HPDE6-E6E7 (cell line): ENCODE measurements at regions not wholly inside any gene's neighbourhood (a gene's known extent, or its start where the extent isn't known, plus 50 kb on each side); places are given as distances from the start of the nearest gene placed in this dataset.
"Not testable (repeated sequence)": the region's sequence is repeated elsewhere in the genome, so short reads cannot be mapped to it uniquely, and the experiment has no call there.

Source experiments
- DNase-seq: peaks from one replicate; pipeline ENCODE4 v3.0.0; 2011; ENCODE audit warnings: missing footprints; ENCODE audit errors: extremely low spot score

DNA sequence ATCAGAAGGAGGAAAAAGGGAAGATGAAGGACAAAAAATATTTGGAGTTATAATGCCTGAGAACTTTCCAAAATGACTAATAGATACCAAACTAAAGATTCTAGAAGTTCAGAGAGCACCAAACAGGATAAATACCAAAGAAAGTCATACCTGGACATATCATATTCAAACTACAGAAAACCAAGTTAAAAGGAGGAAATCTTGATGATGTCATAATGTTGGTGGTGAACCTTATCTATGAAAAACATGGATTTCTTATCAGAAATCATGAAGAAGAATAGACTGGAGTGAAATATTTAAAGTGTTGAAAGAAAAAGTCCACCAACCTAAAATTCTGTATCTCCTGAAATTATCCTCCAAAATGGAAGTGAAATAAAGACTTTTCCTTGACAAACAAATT lies 389.2 kb downstream of the JRKL start:
- no peak for DNase-seq

- no peak for DNase-seq
These were observed 391.3 kb downstream of the JRKL start for GRCh38 chr11:96781082-96781481.

- DNase-seq = no peak
These were observed 392.8 kb downstream of the JRKL start for GRCh38 chr11:96782632-96783031.

- DNase-seq = no peak
These were observed 393.5 kb downstream of the JRKL start for GRCh38 chr11:96783311-96783710.

DNA sequence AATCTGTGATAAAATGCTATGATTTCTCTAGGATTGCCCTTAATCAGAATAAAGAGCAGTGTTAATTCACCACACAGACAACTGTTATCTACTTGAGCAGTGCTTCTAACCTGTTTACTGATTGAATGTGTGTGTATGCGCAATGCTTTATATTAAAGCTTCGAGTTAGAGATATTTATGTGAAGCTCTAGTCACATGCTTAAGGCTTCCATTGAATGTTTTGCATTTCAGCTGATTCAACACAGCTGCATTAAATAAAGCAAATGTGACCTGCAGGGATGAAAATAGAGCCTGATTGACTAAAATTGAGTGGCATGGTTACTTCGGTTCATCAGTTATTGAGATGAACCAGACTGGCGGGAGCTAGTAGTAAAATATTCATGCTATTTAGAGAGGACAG lies 395.3 kb downstream of the JRKL start:
- no peak for DNase-seq

DNA sequence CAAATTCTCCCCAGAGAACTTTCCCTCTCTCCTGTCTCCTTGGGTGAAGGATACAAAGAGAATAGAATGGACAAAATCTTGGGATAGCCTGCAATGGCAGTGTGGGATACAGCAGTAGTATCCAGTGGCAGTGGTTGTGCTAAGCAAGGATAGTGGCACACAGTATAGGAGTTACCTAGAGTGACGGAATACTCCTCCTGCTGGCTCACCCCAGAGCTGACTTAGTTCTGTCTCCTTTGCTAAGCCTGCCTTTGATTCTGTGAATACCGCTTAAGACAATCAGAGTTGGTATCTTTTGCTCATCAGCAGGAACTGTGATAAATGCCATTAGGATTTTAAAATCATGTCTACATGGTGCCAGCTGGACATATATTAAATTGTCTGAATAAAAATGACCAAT lies 404.3 kb downstream of the JRKL start:
- DNase-seq = no peak

DNA sequence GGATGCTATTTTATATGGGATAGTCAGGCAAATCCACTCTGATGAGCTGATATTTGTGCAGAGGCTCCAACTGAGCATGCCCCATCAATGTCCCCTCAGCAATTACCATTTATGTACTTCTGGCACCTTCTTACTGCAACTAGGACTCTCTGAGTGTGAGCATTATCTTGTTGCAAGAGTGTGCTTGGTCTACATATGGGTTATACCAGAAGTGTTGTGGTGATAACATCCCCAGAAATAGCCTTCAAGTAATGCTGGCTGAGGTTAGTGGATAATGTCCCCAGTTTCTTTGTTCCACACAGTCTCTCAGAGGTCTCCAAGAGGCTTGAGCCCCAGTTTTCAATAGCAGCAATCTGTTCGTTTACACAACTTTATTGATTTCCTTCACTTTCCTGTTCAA lies 408.6 kb downstream of the JRKL start:
- no peak for DNase-seq

GRCh38 chr11:96815236-96815635 lies 425.4 kb downstream of the JRKL start:
- no peak for DNase-seq

DNA sequence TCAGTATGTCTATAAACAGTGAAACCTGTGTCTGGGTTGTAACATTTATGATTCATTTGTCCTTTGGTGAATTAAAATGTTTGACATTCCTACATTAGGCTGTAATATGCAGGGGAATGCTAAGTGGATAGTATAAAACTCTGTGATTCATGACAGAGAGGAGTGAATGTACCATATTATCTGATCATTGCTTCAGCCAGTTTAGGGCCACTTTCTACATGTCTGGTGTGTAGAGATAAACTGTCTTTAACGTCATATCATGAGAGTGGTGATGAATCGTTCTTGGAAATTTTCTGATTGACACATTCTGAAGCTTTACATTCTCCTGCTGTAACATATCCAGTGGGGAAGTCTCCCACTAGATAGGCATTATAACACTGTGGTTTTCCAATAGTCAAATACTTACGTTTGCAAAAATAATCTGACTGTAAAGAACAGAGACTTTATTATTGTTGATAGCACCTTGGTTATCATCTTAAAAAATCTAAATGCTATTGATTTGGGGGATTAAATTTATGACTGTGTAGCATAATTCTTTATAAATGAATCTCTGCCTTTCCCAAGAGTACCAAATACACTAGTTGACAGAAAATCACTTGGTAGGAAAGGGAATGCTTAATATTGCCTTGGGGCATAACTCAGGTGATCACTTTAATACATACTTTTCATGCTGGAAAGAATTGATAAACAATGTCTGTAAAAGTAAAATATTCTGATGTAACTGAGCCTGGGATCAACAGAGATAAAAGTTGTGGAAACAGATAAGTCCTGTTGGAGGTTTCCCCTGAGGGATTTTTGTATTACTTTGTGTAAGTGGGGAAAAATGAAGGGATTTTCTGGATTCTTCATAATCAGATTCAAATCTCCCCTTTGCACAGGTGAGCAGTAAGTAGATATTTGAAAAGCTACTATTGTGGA lies 427.9 kb downstream of the JRKL start:
- no peak for DNase-seq

- no peak for DNase-seq
These were observed 437.4 kb downstream of the JRKL start for GRCh38 chr11:96827164-96827563.

DNA sequence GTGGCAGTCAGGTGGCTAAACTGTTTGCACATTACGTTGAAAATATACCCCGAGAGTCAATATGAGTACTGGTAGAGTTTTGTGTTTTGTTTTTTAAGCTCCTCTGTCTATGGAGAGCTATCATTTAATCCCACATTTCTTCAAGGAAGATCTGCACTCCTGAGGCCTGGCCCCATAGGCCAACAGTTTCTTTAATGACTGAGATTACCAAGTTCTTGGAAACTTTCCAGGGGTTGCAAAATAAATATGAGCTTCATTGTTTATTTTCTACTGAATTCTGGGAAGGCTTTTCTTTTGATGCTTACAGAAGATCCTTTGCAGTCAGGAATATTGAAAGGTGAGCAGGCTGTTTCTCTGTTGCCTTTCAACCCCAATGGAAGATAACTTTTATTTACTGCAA lies 452.0 kb downstream of the JRKL start:
- DNase-seq = no peak

- DNase-seq = no peak
These were observed 452.9 kb downstream of the JRKL start for GRCh38 chr11:96842731-96843130.

- no peak for DNase-seq
These were observed 464.6 kb downstream of the JRKL start for GRCh38 chr11:96854425-96854824.

DNA sequence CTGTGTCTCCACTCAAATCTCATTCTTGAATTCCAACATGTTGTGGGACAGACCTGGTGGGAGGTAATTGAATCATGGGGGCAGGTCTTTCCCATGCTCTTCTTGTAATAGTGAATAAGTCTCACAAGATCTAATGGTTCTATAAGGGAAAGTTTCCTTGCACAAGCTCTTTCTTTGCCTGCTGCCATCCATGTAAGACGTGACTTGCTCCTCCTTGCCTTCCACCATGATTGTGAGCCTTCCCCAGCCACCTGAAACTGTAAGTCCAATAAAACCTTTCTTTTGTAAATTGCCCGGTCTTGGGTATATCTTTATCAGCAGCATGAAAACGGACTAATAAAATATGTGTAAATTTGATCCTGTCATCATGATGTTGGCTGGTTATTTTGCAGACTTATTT lies 471.9 kb downstream of the JRKL start:
- DNase-seq = not testable (repeated sequence)

GRCh38 chr11:96863520-96863919 lies 473.7 kb downstream of the JRKL start:
- DNase-seq = no peak

DNA sequence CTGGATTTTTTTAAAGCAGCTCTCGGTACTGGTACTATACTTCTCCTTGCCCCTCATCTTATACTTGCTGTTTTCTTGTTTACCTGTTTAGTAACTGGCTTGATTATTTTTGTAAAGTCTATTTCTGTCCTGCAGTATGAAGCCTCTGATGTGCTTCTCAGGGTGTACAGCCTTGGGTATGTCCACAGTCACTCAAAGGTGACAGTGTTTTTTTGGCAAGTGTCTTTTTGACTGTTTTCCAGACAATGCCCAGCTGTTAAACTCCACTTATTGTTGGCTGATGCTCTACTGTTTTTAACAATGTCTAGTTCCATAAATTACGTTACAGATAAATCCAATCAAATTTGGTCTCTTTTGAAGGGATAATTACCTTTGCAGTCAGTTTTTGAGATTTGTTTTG lies 475.2 kb downstream of the JRKL start:
- DNase-seq = no peak

DNA sequence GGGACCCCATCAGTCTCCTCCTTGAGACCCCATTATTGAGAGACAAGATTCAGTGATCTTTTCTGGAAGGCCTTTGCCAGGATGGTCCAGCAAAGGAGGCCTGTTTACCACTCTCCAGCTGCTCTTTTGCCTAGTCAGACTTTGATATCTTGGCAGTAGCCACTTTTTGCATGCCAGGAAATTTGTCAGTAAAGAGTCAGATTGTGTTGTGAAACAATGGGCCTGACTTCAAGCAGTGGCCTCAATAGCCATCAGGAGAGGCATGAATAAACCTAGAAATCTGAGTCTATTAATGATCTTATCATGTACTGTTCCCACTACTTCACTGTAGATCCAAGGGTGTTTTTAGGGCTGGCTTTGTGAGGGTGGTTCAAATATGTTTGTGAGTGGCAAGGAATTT lies 479.4 kb downstream of the JRKL start:
- no peak for DNase-seq

GRCh38 chr11:96875712-96876111 lies 485.9 kb downstream of the JRKL start:
- no peak for DNase-seq

- no peak for DNase-seq
These were observed 488.7 kb downstream of the JRKL start for GRCh38 chr11:96878299-96879051.

DNA sequence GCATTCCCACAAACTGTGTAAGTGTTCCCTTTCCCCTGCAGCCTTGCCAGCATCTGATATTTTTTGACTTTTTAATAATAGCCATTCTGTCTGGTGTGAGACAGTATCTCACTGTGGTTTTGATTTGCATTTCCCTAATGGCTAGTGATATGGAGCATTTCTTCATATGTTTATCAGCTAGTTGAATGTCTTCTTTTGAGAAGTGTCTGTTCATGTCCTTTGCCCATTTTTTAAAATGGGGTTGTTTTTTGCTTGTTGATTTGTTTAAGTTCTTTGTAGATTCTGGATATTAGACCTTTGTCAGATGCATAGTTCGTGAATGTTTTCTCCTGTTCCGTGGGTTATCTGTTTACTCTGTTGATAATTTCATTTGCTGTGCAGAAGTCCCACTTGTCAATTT lies 492.8 kb downstream of the JRKL start:
- DNase-seq = not testable (repeated sequence)

- no peak for DNase-seq
These were observed 495.6 kb downstream of the JRKL start for GRCh38 chr11:96885405-96885804.

DNA sequence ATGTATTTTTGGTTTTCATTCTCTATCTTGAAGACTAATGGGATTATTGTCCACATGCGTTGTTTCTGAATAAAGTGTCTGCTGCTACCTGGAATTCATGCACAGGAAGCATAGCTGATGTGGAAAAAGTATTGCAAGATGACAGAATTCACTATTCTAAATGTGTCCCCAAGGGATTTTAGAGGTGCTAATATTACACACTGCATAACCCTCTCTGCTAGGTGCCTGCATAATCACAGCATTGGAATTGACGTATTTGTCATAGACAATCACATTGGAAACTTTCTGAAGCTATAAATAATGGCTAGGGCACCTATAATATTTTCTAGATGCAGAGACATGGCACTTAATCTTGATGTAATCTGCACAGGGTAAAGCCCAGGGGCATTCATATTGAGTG lies 496.1 kb downstream of the JRKL start:
- no peak for DNase-seq

GRCh38 chr11:96893988-96894387 lies 504.2 kb downstream of the JRKL start:
- no peak for DNase-seq
